T follicular helper cell (primary cell): ENCODE measurements at regions not wholly inside any gene's neighbourhood (a gene's known extent, or its start where the extent isn't known, plus 50 kb on each side); places are given as distances from the start of the nearest gene placed in this dataset.
"Not testable (repeated sequence)": the region's sequence is repeated elsewhere in the genome, so short reads cannot be mapped to it uniquely, and the experiment has no call there.

Source experiments
- DNase-seq: peaks from one replicate; pipeline ENCODE4 v3.0.0-alpha.2; 2020; ENCODE audit warnings: low read depth

DNA sequence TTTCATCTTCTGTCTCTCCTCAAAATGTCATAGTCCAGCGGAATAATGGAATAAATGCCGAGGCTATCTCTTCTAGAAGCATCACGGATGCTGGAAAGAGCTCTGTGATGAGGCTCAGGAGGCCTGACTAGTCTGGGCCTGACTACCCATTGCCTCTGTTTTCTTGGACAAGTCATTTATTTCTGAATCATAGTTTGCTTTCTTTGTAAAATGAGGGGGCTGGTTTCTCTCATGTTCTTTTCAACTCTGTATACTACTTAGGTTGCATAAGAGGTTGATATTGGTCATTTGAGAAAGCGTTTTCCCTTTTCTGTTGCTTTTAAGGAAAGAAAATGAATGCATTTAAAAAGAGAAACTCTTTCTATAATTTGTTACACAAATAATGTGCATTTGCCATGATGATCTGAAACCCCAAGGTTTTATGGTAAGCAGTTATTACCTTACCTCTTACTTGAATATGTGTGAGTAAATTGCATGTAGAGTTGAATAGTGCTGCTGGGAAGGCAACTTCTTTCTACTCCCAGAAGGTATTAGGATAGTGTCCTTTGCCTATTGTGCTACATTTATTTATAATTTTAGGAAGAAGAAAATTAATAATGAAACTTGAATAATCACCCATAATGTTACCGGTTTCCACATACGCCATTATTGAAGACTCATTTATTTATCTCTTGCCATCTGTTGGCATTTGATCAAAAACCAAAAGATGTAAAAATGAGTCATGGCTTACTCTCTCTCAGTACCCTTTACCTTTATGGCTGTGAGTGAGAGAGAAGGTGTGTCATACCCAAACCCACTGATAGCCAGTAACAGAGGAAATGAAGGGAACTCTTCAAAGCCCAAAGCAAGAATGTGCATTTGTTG is 179.1 kb downstream of the FASLG start:
- no peak for DNase-seq

DNA sequence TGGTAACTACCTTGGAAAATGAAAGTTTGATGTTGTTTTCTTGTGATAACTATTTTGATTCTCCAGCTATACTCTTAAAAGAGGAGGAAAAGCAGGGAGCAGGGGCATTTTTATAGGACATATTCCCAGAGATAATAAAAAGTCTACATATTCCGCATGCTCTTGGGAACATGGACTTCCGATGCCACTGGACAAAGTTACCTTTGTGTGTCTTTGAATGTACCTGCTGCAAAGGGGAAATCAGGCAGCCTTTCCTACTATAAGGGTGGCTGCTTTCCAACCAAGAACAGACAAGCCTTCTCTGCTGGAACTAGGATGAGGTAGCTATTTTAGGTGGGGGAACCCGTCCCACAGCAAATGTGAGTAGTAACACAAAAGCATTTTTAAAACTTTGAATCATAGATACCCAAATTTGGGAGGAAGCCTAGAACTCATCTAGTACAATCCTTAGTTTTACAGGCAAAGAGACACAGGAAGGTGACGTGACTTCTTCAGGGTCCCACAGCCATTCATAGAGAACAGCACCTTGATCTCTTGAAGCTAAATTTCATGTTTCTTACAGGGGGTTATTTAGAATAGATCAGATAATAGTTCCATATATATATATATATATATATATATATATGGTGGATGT is 179.9 kb downstream of the FASLG start:
- DNase-seq: no peak

DNA sequence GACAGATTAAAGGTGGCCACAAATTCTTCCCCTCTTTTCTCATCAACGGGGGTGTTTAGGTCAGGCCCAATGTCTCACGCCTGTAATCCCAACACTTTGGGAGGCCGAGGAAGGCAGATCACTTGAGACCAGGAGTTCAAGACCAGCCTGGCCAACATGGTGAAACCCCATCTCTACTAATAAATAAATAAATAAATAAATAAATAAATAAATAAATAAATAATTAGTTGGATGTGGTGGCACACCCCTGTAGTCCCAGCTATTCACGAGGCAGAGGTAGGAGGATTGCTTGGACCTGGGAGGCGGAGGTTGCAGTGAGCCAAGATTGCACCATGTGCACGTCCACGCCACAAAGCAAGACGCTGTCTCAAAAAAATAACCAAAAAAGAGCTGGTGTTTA is 180.7 kb downstream of the FASLG start:
- not testable (repeated sequence) for DNase-seq

- no peak for DNase-seq
Measured at GRCh38 chr1:172843444-172843843, 184.5 kb downstream of the FASLG start.

DNA sequence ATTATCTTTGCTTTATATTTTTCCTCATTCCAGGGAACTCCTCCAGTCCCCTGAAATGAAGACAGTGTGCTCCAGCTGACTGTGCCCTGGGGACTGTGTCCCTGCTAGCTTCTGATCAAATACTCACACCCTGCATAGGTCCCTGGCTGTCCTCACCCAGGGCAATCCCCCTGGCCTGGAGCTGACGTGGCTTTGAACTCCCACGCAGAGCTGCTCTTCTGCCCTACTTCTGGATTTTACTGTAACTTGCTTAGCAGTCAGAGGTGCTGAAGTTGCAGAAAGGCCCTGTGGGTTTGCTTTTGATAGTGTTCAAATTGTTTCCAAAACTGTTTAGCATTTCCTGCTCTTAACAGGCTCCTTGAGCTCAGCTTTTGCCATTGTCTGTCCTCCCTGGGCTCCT is 186.5 kb downstream of the FASLG start:
- DNase-seq: peak; percentile 12

GRCh38 chr1:172845865-172846264 is 187.0 kb downstream of the FASLG start:
- no peak for DNase-seq

- not testable (repeated sequence) for DNase-seq
Measured at GRCh38 chr1:172847814-172848213, 188.9 kb downstream of the FASLG start.

- no peak for DNase-seq
Measured at GRCh38 chr1:172849653-172850052, 190.8 kb downstream of the FASLG start.

GRCh38 chr1:172851077-172851476 is 192.2 kb downstream of the FASLG start:
- no peak for DNase-seq

DNA sequence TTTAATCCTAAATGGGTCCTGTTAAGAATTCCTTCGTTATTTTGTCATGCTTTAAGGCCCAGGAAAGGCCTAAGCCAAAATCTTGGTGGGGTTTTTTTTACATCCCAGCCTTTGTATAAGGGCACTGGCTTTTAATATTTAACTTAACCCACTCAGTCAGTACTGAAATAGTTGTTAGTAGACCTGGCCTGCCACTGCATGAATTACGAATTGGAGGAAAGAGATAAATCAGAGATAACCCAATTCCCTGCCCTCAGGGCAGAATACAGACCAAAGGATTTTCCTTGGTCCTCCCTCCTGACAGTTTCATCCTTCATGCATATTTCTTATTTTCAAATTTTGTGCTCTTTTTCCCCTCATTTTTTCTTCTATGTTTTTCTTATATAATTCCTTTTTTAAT is 193.0 kb downstream of the FASLG start:
- DNase-seq: no peak

DNA sequence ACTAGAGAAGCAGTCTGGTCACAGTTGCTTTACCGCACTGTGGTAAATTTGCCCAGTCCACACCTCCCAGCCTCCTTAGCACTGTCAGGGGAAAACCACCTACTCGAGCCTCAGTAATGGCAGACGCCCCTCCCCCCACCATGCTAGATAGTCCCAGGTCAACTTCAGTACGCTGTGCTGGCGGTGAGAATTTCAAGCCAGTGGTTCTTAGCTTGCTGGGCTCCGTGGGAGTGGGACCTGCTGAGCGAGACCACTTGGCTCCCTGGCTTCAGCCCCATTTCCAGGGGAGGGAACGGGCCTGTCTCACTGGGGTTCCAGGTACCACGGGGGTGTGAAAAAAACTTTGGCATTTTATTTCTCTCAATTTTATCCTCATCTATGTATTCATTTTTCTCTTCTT is 194.8 kb downstream of the TNFSF18 start:
- not testable (repeated sequence) for DNase-seq

- DNase-seq: no peak
Measured at GRCh38 chr1:172863031-172863430, 187.7 kb downstream of the TNFSF18 start.

DNA sequence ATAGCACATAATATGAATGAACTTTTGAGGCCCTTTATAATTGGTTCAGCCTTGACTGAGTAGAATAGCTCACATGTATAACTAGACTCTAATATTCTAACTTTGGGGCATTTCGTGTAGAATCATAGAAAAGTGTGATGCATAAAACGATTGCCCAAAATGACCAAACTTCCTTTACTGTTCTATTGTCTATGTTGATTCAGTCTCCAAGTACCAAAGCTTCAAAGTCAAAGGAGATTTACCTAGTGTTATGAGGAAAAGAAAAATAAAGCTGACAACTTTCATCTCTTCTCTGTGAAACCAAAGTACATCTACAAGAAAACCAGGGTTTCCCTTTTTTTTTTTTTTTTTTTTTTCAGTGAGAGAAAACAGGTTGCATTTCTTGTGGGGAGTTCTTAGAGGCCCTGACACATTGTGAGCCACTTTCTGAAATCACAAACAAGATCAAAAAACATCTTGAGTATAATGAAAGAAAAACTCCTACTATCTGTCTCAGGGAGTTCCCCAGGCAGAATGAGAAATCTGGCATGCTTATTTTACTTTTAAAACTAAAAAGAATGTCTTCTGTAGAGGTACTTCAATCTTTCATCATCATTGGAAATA is 183.4 kb downstream of the TNFSF18 start:
- no peak for DNase-seq

GRCh38 chr1:172870901-172871606 is 179.7 kb downstream of the TNFSF18 start:
- DNase-seq: no peak

DNA sequence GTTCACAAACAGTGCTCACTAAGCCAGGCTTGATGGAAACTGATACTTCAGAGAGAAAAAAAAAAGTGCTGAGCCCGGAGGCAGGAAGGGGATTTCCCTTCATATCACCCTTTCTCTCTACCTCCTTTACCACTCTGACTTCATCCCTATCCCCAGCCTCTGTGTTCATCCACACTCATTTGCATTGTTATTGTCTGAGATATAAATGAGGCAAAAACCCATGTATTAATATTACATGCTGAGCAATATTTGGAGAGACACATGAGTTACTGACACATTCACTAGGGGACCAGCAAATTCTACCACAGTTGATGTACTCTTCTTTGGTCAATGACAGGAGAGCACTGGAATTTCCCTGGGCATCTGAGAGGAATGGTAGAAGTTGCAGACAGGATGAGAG is 175.8 kb downstream of the TNFSF18 start:
- DNase-seq: no peak

GRCh38 chr1:172875892-172876291 is 174.8 kb downstream of the TNFSF18 start:
- DNase-seq: no peak

DNA sequence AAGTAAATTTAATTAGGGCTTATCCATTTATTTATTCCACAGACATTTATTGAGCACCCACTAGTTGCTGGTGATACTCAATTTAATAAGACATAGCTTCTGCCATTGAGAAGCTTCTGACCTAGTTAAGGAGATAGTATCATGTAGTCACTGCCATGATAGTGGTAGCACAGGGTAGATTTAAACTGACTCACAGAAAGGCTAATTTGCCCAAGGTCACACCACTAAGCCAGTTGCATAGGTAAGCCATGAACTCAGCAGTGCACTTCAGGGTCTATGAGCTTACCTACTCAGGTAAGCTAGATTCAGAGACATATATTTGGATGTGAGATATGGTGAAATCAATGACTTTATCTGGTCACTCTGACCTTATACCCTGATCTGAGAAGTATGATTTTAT is 168.4 kb downstream of the TNFSF18 start:
- DNase-seq: no peak

DNA sequence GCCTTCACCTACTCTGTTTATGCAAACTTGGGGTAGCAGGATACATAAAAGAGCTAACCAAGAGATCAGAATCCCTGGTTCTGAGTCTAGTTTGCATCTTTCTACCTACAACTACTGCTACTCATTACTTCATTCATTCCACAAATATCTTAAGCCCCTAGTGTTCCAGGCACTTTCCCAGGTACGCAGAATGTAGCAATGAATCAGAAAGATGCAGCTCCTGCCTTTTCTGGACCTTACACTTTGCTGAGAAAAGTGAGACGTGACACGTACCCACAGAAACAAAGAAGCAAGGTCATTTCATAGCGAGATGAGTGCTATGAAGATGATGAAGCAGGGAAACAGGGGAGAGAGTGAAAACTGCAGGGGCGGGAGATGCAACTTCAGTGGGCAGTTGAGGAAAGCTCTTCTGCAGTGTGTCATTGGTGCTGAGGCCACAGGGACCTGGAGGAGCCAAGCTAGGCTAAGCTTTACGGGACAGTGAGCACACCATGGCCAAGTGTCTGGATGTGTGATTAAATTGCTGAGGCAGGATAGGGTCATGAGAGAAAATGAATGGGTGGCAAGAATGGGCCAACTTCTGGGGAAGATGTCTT is 167.9 kb downstream of the TNFSF18 start:
- DNase-seq: no peak

- no peak for DNase-seq
Measured at GRCh38 chr1:172883387-172883791, 167.4 kb downstream of the TNFSF18 start.

GRCh38 chr1:172883844-172884243 is 166.9 kb downstream of the TNFSF18 start:
- no peak for DNase-seq

DNA sequence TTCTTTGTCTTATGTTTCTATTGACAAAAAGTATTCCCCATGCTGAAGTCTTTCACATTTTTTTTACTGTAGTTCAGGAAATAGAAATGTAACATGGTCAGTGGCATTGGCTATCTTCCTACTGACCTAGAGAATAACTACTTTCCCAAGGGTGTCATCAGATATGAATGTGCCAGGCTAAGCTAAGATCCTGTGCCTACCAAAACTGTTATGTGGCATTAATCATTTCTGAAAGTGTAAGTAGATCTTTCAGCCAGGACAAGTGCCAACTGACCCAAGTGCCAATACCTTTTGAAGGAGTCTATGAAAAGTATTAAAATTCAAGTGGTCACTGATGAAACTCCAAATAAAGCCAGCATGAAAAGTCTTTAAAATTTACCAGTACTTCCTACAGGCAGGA is 165.3 kb downstream of the TNFSF18 start:
- DNase-seq: no peak

GRCh38 chr1:172885971-172886370 is 164.8 kb downstream of the TNFSF18 start:
- DNase-seq: no peak
